SJSA1 (cell line): ENCODE measurements at regions not wholly inside any gene's neighbourhood (a gene's known extent, or its start where the extent isn't known, plus 50 kb on each side); places are given as distances from the start of the nearest gene placed in this dataset.
A peak's percentile ranks its signal among the peaks of the same experiment; 100 is the strongest.
"Not testable (repeated sequence)": the region's sequence is repeated elsewhere in the genome, so short reads cannot be mapped to it uniquely, and the experiment has no call there.

Source experiments
- DNase-seq, 2 experiments: peaks; one replicate each; pipeline ENCODE4 v3.0.0-alpha.2; 2015 to 2020; ENCODE audit warnings: low spot score in 2 of 2, low read depth in 1 of 2
- H3K27ac ChIP-seq: fragments of 250-450 bp; sonication (Bioruptor Pico); 2 replicates; pipeline ENCODE4 v1.5.1; 2020; ENCODE audit warnings: mild to moderate bottlenecking, moderate library complexity
- H3K27me3 ChIP-seq: fragments of 250-450 bp; sonication (Bioruptor Pico); replicated peaks from 2 replicates; pipeline ENCODE4 v1.5.1; 2020; ENCODE audit warnings: mild to moderate bottlenecking, moderate library complexity
- H3K36me3 ChIP-seq: fragments of 250-450 bp; sonication (Bioruptor Pico); 2 replicates; pipeline ENCODE4 v1.5.1; 2020; ENCODE audit warnings: mild to moderate bottlenecking
- H3K4me1 ChIP-seq: fragments of 250-450 bp; sonication (Bioruptor Pico); replicated peaks from 2 replicates; pipeline ENCODE4 v1.6.1; 2021; ENCODE audit warnings: mild to moderate bottlenecking
- H3K4me3 ChIP-seq: fragments of 250-450 bp; sonication (Bioruptor Pico); 2 replicates; pipeline ENCODE4 v1.5.1; 2020; ENCODE audit warnings: mild to moderate bottlenecking
- H3K9me3 ChIP-seq: fragments of 250-450 bp; sonication (Bioruptor Pico); replicated peaks from 2 replicates; pipeline ENCODE4 v1.5.1; 2020; ENCODE audit warnings: mild to moderate bottlenecking

GRCh38 chr6:114827135-114827534 is 484.3 kb upstream of the HS3ST5 start:
- no peaks in the 10 kb centered on the region for H3K9me3 ChIP-seq
- no peak for DNase-seq
- no peak overlapping the region for H3K27ac ChIP-seq
- no peaks in the 10 kb centered on the region for H3K4me1 ChIP-seq
- no peaks in the 10 kb centered on the region for H3K36me3 ChIP-seq
- H3K27me3 ChIP-seq: no peaks in the 10 kb centered on the region
- H3K4me3 ChIP-seq: no peak overlapping the region

GRCh38 chr6:114824409-114824808 is 481.6 kb upstream of the HS3ST5 start:
- H3K27me3 ChIP-seq: no peaks in the 10 kb centered on the region
- no peak overlapping the region for H3K27ac ChIP-seq
- no peaks in the 10 kb centered on the region for H3K4me1 ChIP-seq
- no peak overlapping the region for H3K4me3 ChIP-seq
- H3K9me3 ChIP-seq: no peaks in the 10 kb centered on the region
- no peak for DNase-seq
- no peaks in the 10 kb centered on the region for H3K36me3 ChIP-seq

- DNase-seq: no peak
- Histone ChIP-seq H3K4me3 (no peak overlapping the region), H3K4me1 (no peaks in the 10 kb centered on the region), H3K9me3 (no peaks in the 10 kb centered on the region), H3K27ac (no peak overlapping the region), H3K36me3 (no peaks in the 10 kb centered on the region), H3K27me3 (no peaks in the 10 kb centered on the region; the same call in none of the 2 replicates)
These were observed 473.9 kb upstream of the HS3ST5 start for GRCh38 chr6:114816678-114817077.

- Histone ChIP-seq H3K4me1 (no peaks in the 10 kb centered on the region), H3K36me3 (no peaks in the 10 kb centered on the region), H3K27ac (no peak overlapping the region), H3K9me3 (no peaks in the 10 kb centered on the region), H3K4me3 (no peak overlapping the region), H3K27me3 (no peaks in the 10 kb centered on the region; the same call in 1 of the 2 replicates)
- no peak for DNase-seq
These were observed 467.6 kb upstream of the HS3ST5 start for GRCh38 chr6:114810468-114810867.

GRCh38 chr6:114805426-114805825 is 462.6 kb upstream of the HS3ST5 start:
- not testable (repeated sequence) for H3K27me3 ChIP-seq, H3K27ac ChIP-seq, H3K4me1 ChIP-seq, H3K4me3 ChIP-seq, H3K9me3 ChIP-seq, DNase-seq, H3K36me3 ChIP-seq

- Histone ChIP-seq H3K36me3 (no peaks in the 10 kb centered on the region), H3K4me1 (no peaks in the 10 kb centered on the region), H3K27ac (no peak overlapping the region), H3K4me3 (no peak overlapping the region), H3K9me3 (no peaks in the 10 kb centered on the region), H3K27me3 (no peaks in the 10 kb centered on the region)
- no peak for DNase-seq
These were observed 453.8 kb upstream of the HS3ST5 start for GRCh38 chr6:114796576-114796975.

- Histone ChIP-seq H3K36me3 (no peaks in the 10 kb centered on the region), H3K4me3 (no peak overlapping the region), H3K27ac (no peak overlapping the region), H3K4me1 (no peaks in the 10 kb centered on the region), H3K27me3 (no peaks in the 10 kb centered on the region), H3K9me3 (no peaks in the 10 kb centered on the region)
- DNase-seq: no peak
These were observed 450.6 kb upstream of the HS3ST5 start for GRCh38 chr6:114793428-114793827.

- H3K36me3 ChIP-seq: no peaks in the 10 kb centered on the region
- H3K27ac ChIP-seq: no peak overlapping the region
- no peak overlapping the region for H3K4me3 ChIP-seq
- no peaks in the 10 kb centered on the region for H3K4me1 ChIP-seq
- 0 out of 2 replicates have a peak, but pooled peaks cover 2% of the 10 kb centered on the region for H3K9me3 ChIP-seq
- DNase-seq: no peak
- no peaks in the 10 kb centered on the region for H3K27me3 ChIP-seq
These were observed 442.7 kb upstream of the HS3ST5 start for GRCh38 chr6:114785235-114786127.

- Histone ChIP-seq H3K9me3 (0 out of 2 replicates have a peak, but pooled peaks cover 2% of the 10 kb centered on the region), H3K36me3 (no peaks in the 10 kb centered on the region), H3K4me1 (no peaks in the 10 kb centered on the region), H3K27me3 (no peaks in the 10 kb centered on the region), H3K4me3 (no peak overlapping the region), H3K27ac (no peak overlapping the region)
- no peak for DNase-seq
These were observed 441.0 kb upstream of the HS3ST5 start for GRCh38 chr6:114783783-114784182.

GRCh38 chr6:114783083-114783482 is 440.3 kb upstream of the HS3ST5 start:
- no peak overlapping the region for H3K4me3 ChIP-seq
- no peak for DNase-seq
- no peaks in the 10 kb centered on the region for H3K36me3 ChIP-seq
- H3K27ac ChIP-seq: no peak overlapping the region
- no peaks in the 10 kb centered on the region for H3K4me1 ChIP-seq
- H3K27me3 ChIP-seq: no peaks in the 10 kb centered on the region
- H3K9me3 ChIP-seq: 0 out of 2 replicates have a peak, but pooled peaks cover 2% of the 10 kb centered on the region

- Histone ChIP-seq H3K4me3 (no peak overlapping the region), H3K36me3 (no peaks in the 10 kb centered on the region), H3K4me1 (no peaks in the 10 kb centered on the region), H3K27ac (no peak overlapping the region), H3K27me3 (no peaks in the 10 kb centered on the region), H3K9me3 (no peaks in the 10 kb centered on the region)
- DNase-seq: no peak
These were observed 422.0 kb upstream of the HS3ST5 start for GRCh38 chr6:114764866-114765265.

- no peak overlapping the region for H3K27ac ChIP-seq
- H3K27me3 ChIP-seq: no peaks in the 10 kb centered on the region
- no peaks in the 10 kb centered on the region for H3K4me1 ChIP-seq
- H3K4me3 ChIP-seq: no peak overlapping the region
- H3K9me3 ChIP-seq: no peaks in the 10 kb centered on the region
- no peak for DNase-seq
- no peaks in the 10 kb centered on the region for H3K36me3 ChIP-seq
These were observed 419.3 kb upstream of the HS3ST5 start for GRCh38 chr6:114762145-114762544.

- no peak overlapping the region for H3K4me3 ChIP-seq
- H3K4me1 ChIP-seq: no peaks in the 10 kb centered on the region
- H3K36me3 ChIP-seq: no peaks in the 10 kb centered on the region
- no peaks in the 10 kb centered on the region for H3K9me3 ChIP-seq
- H3K27me3 ChIP-seq: peaks cover 7% of the 10 kb centered on the region; the same call in 1 of the 2 replicates
- DNase-seq: peak; percentile 26 to 62
- H3K27ac ChIP-seq: no peak overlapping the region
These were observed 405.3 kb upstream of the HS3ST5 start for GRCh38 chr6:114747995-114748625.

- Histone ChIP-seq H3K36me3 (no peaks in the 10 kb centered on the region), H3K27me3 (no peaks in the 10 kb centered on the region), H3K4me3 (no peak overlapping the region), H3K4me1 (peaks cover under 1% of the 10 kb centered on the region; the same call in 1 of the 2 replicates), H3K27ac (no peak overlapping the region), H3K9me3 (no peaks in the 10 kb centered on the region)
- DNase-seq: no peak
These were observed 397.7 kb upstream of the HS3ST5 start for GRCh38 chr6:114740547-114740946.
